ENCODE measurements at regions not wholly inside any gene's neighbourhood (a gene's known extent, or its start where the extent isn't known, plus 50 kb on each side); places are given as distances from the start of the nearest gene placed in this dataset.

- peaks cover 4% of the 10 kb centered on the region for H3K9me3 Mint-ChIP-seq (ENCODE audit: low read depth, unreplicated experiment)
- peaks cover 22% of the 10 kb centered on the region for H3K27me3 Mint-ChIP-seq (ENCODE audit: unreplicated experiment)
- H3K36me3 Mint-ChIP-seq (ENCODE audit: insufficient read depth, unreplicated experiment): no peaks in the 10 kb centered on the region
- no peak for TF ChIP-seq CTCF (IDR thresholded peaks at IDR 0.05; ENCODE audit: unreplicated experiment)
- CTCF ChIA-PET: no interaction called here
- peaks cover 14% of the 10 kb centered on the region for H3K4me1 Mint-ChIP-seq (ENCODE audit: low read depth, unreplicated experiment)
- H3K4me3 Mint-ChIP-seq (ENCODE audit: low read depth, unreplicated experiment): no peak overlapping the region
- intact Hi-C loops (cut with micrococcal nuclease; ENCODE audit: unreplicated experiment): no loop called here
- no TSS peak for BruUV-seq (replicated peaks)
- no peak for DNase-seq
- no peak overlapping the region for H3K27ac Mint-ChIP-seq (ENCODE audit: unreplicated experiment)
Observed at GRCh38 chr7:35465791-35466336, 212.0 kb upstream of the TBX20 start.

- no peak for DNase-seq
- intact Hi-C loops (cut with micrococcal nuclease; ENCODE audit: unreplicated experiment): loop anchor here (5.0 kb wide), 1 partner anchor 36 kb away; no protein-coding TSS in a partner anchor
- Mint-ChIP-seq H3K36me3 (ENCODE audit: insufficient read depth, unreplicated experiment) (no peaks in the 10 kb centered on the region), H3K4me3 (ENCODE audit: low read depth, unreplicated experiment) (no peak overlapping the region), H3K4me1 (ENCODE audit: low read depth, unreplicated experiment) (peaks cover 14% of the 10 kb centered on the region), H3K27ac (ENCODE audit: unreplicated experiment) (peak overlapping the region; percentile 47), H3K27me3 (ENCODE audit: unreplicated experiment) (peaks cover 18% of the 10 kb centered on the region), H3K9me3 (ENCODE audit: low read depth, unreplicated experiment) (peaks cover 4% of the 10 kb centered on the region)
- CTCF ChIA-PET: interaction anchor here (1.8 kb wide), 1 partner anchor 56 kb away, joined by 8 read pairs; no protein-coding TSS in a partner anchor
- no peak for TF ChIP-seq CTCF (IDR thresholded peaks at IDR 0.05; ENCODE audit: unreplicated experiment)
- no TSS peak for BruUV-seq (replicated peaks)
Observed at GRCh38 chr7:35463751-35464150, 209.9 kb upstream of the TBX20 start.

- H3K27me3 Mint-ChIP-seq (ENCODE audit: unreplicated experiment): peaks cover 18% of the 10 kb centered on the region
- H3K27ac Mint-ChIP-seq (ENCODE audit: unreplicated experiment): peak overlapping the region; percentile 47
- intact Hi-C loops (cut with micrococcal nuclease; ENCODE audit: unreplicated experiment): loop anchor here (5.0 kb wide), 1 partner anchor 36 kb away; no protein-coding TSS in a partner anchor
- TF ChIP-seq CTCF (IDR thresholded peaks at IDR 0.05; ENCODE audit: unreplicated experiment): no peak
- CTCF ChIA-PET: interaction anchor here (1.8 kb wide), 1 partner anchor 57 kb away, joined by 8 read pairs; no protein-coding TSS in a partner anchor
- DNase-seq: no peak
- H3K9me3 Mint-ChIP-seq (ENCODE audit: low read depth, unreplicated experiment): peaks cover 7% of the 10 kb centered on the region
- no TSS peak for BruUV-seq (replicated peaks)
- H3K4me3 Mint-ChIP-seq (ENCODE audit: low read depth, unreplicated experiment): no peak overlapping the region
- peaks cover 14% of the 10 kb centered on the region for H3K4me1 Mint-ChIP-seq (ENCODE audit: low read depth, unreplicated experiment)
- no peaks in the 10 kb centered on the region for H3K36me3 Mint-ChIP-seq (ENCODE audit: insufficient read depth, unreplicated experiment)
Observed at GRCh38 chr7:35463176-35463700, 209.3 kb upstream of the TBX20 start.

- intact Hi-C loops (cut with micrococcal nuclease; ENCODE audit: unreplicated experiment): no loop called here
- BruUV-seq (replicated peaks): no TSS peak
- Mint-ChIP-seq H3K27ac (ENCODE audit: unreplicated experiment) (no peak overlapping the region), H3K36me3 (ENCODE audit: insufficient read depth, unreplicated experiment) (no peaks in the 10 kb centered on the region), H3K4me3 (ENCODE audit: low read depth, unreplicated experiment) (no peak overlapping the region), H3K4me1 (ENCODE audit: low read depth, unreplicated experiment) (no peaks in the 10 kb centered on the region), H3K27me3 (ENCODE audit: unreplicated experiment) (peaks cover 30% of the 10 kb centered on the region), H3K9me3 (ENCODE audit: low read depth, unreplicated experiment) (peaks cover 10% of the 10 kb centered on the region)
- CTCF ChIA-PET: interaction anchor here (0.7 to 0.9 kb wide), 2 partner anchors 17 to 30 kb away, joined by 3 to 4 read pairs; no protein-coding TSS in a partner anchor
- no peak for TF ChIP-seq CTCF (IDR thresholded peaks at IDR 0.05; ENCODE audit: unreplicated experiment)
- DNase-seq: no peak
Observed at GRCh38 chr7:35454575-35455385, 200.9 kb upstream of the TBX20 start.
